Trophoblast cell (in vitro differentiated cells and primary cell): ENCODE measurements at regions not wholly inside any gene's neighbourhood (a gene's known extent, or its start where the extent isn't known, plus 50 kb on each side); places are given as distances from the start of the nearest gene placed in this dataset.

ENCODE experiments used
- DNase-seq, 2 donors: peaks; one replicate each; pipeline ENCODE4 v3.0.0-alpha.2; 2016
- H2AFZ ChIP-seq: 2 replicates; pipeline ENCODE4 v1.6.1; 2013; ENCODE audit warnings: low read length, moderate library complexity, mild to moderate bottlenecking; ENCODE audit not compliant: insufficient read depth, poor library complexity
- H2AK5ac ChIP-seq: 2 replicates; pipeline ENCODE4 v1.6.1; 2013; ENCODE audit warnings: mild to moderate bottlenecking, low read length
- H2BK120ac ChIP-seq: 2 replicates; pipeline ENCODE4 v1.6.1; 2013; ENCODE audit warnings: low read length, mild to moderate bottlenecking, moderate library complexity; ENCODE audit not compliant: insufficient read depth, poor library complexity
- H2BK12ac ChIP-seq: 2 replicates; pipeline ENCODE4 v1.6.1; 2013; ENCODE audit warnings: mild to moderate bottlenecking, low read length, moderate library complexity
- H2BK5ac ChIP-seq: 2 replicates; pipeline ENCODE4 v1.6.1; 2013; ENCODE audit warnings: low read length, low read depth, moderate library complexity, mild to moderate bottlenecking; ENCODE audit not compliant: poor library complexity
- H3K14ac ChIP-seq: 2 replicates; pipeline ENCODE4 v1.6.1; 2013; ENCODE audit warnings: mild to moderate bottlenecking, low read length
- H3K18ac ChIP-seq: 2 replicates; pipeline ENCODE4 v1.6.1; 2013; ENCODE audit warnings: mild to moderate bottlenecking, low read length
- H3K23ac ChIP-seq: 2 replicates; pipeline ENCODE4 v1.6.1; 2013; ENCODE audit warnings: low read length
- H3K27ac ChIP-seq: 2 replicates; pipeline ENCODE4 v1.5.1; 2013; ENCODE audit warnings: low read depth, mild to moderate bottlenecking, inconsistent platforms, low read length, moderate library complexity
- H3K27me3 ChIP-seq: 2 replicates; pipeline ENCODE4 v1.6.1; 2013; ENCODE audit warnings: inconsistent platforms, mild to moderate bottlenecking, low read length, moderate library complexity; ENCODE audit not compliant: insufficient read depth
- H3K36me3 ChIP-seq, 2 experiments: 1 replicate in 1 of 2; 2 replicates in 1 of 2; pipeline ENCODE4 v1.6.1; 2013; ENCODE audit warnings: low read length in 2 of 2, mild to moderate bottlenecking in 2 of 2, moderate library complexity in 1 of 2; ENCODE audit not compliant: insufficient read depth in 2 of 2, control insufficient read depth in 1 of 2
- H3K4ac ChIP-seq: 2 replicates; pipeline ENCODE4 v1.6.1; 2013; ENCODE audit warnings: low read depth, mild to moderate bottlenecking, low read length, moderate library complexity
- H3K4me1 ChIP-seq, 2 experiments: 1 replicate in 1 of 2; 2 replicates in 1 of 2; pipeline ENCODE4 v1.6.1; 2013; ENCODE audit warnings: low read length in 2 of 2, mild to moderate bottlenecking in 2 of 2, moderate library complexity in 1 of 2; ENCODE audit not compliant: insufficient read depth in 2 of 2, control insufficient read depth in 1 of 2
- H3K4me2 ChIP-seq: 2 replicates; pipeline ENCODE4 v1.6.1; 2013; ENCODE audit warnings: inconsistent platforms, mild to moderate bottlenecking, low read length, moderate library complexity
- H3K4me3 ChIP-seq: 2 replicates; pipeline ENCODE4 v1.5.1; 2013; ENCODE audit warnings: mild to moderate bottlenecking, low read depth, low read length, inconsistent platforms
- H3K79me1 ChIP-seq: one replicate; pipeline ENCODE4 v1.6.1; 2013; ENCODE audit warnings: low read length
- H3K79me2 ChIP-seq: 2 replicates; pipeline ENCODE4 v1.6.1; 2013; ENCODE audit warnings: low read length, mild to moderate bottlenecking; ENCODE audit not compliant: control insufficient read depth, insufficient read depth, poor library complexity
- H3K9ac ChIP-seq: 2 replicates; pipeline ENCODE4 v1.6.1; 2013; ENCODE audit warnings: mild to moderate bottlenecking, low read length
- H3K9me3 ChIP-seq: 2 replicates; pipeline ENCODE4 v1.6.1; 2013; ENCODE audit warnings: low read depth, mild to moderate bottlenecking, control low read depth, inconsistent platforms, low read length; ENCODE audit not compliant: insufficient read depth
- H4K12ac ChIP-seq: 2 replicates; pipeline ENCODE4 v1.6.1; 2013; ENCODE audit warnings: low read depth, mild to moderate bottlenecking, low read length, moderate library complexity
- H4K8ac ChIP-seq: 2 replicates; pipeline ENCODE4 v1.6.1; 2013; ENCODE audit warnings: low read depth, mild to moderate bottlenecking, low read length, moderate library complexity
- H4K91ac ChIP-seq: one replicate; pipeline ENCODE4 v1.6.1; 2013; ENCODE audit warnings: low read depth, mild to moderate bottlenecking, low read length, moderate library complexity
- WGBS: extraction: QIAGEN DNeasy Blood & Tissue Kit; methylation state at CpG from one replicate; pipeline ENCODE4 v1.1.7; 2013; ENCODE audit warnings: missing lambda C conversion rate; ENCODE audit not compliant: insufficient read length, insufficient coverage; ENCODE audit errors: extremely low coverage; 5-methylcytosine and 5-hydroxymethylcytosine counted together

- no peak overlapping the region for H2BK120ac ChIP-seq
- H3K9me3 ChIP-seq, result no peaks in the 10 kb centered on the region
- H2BK5ac ChIP-seq, result no peak overlapping the region
- H3K23ac ChIP-seq, result no peak overlapping the region
- no peak overlapping the region for H2BK12ac ChIP-seq
- no CpG with 5 or more reads among the region's 3 CpGs for WGBS
- H3K27ac ChIP-seq, result no peak overlapping the region
- H3K9ac ChIP-seq, result no peak overlapping the region
- H4K8ac ChIP-seq, result no peak overlapping the region
- H2AK5ac ChIP-seq, result no peak overlapping the region
- no peaks in the 10 kb centered on the region for H3K4me1 ChIP-seq
- H3K4me3 ChIP-seq, result no peak overlapping the region
- no peaks in the 10 kb centered on the region for H3K79me2 ChIP-seq
- H3K79me1 ChIP-seq, result no peaks in the 10 kb centered on the region
- no peaks in the 10 kb centered on the region for H3K27me3 ChIP-seq
- no peak overlapping the region for H3K4ac ChIP-seq
- H3K18ac ChIP-seq, result no peak overlapping the region
- DNase-seq, result no peak
- no peaks in the 10 kb centered on the region for H3K36me3 ChIP-seq
- H2AFZ ChIP-seq, result no peak overlapping the region
- H4K91ac ChIP-seq, result no peak overlapping the region
- no peak overlapping the region for H3K4me2 ChIP-seq
- H3K14ac ChIP-seq, result no peak overlapping the region
- no peak overlapping the region for H4K12ac ChIP-seq
Observed at GRCh38 chrX:35728481-35728880, 69.7 kb upstream of the MAGEB16 start.

- Histone ChIP-seq H3K27me3 (no peaks in the 10 kb centered on the region), H3K4me3 (no peak overlapping the region), H3K36me3 (no peaks in the 10 kb centered on the region), H3K9ac (no peak overlapping the region), H3K79me2 (no peaks in the 10 kb centered on the region), H3K18ac (no peak overlapping the region), H2AFZ (no peak overlapping the region), H3K9me3 (no peaks in the 10 kb centered on the region), H3K4me1 (peaks cover 4 to 6% of the 10 kb centered on the region in 2 experiments), H2AK5ac (no peak overlapping the region), H4K91ac (peak overlapping the region; percentile 67), H3K27ac (no peak overlapping the region), H3K4me2 (no peak overlapping the region), H2BK5ac (no peak overlapping the region), H3K23ac (no peak overlapping the region), H2BK12ac (peak overlapping the region; percentile 44), H3K4ac (no peak overlapping the region), H4K8ac (no peak overlapping the region), H3K79me1 (no peaks in the 10 kb centered on the region), H3K14ac (peak overlapping the region; percentile 15), H2BK120ac (peak overlapping the region; percentile 33), H4K12ac (no peak overlapping the region)
- no peak for DNase-seq
- WGBS, result no CpG with 5 or more reads among the region's 7 CpGs
Observed at GRCh38 chrX:35733879-35734278, 64.3 kb upstream of the MAGEB16 start.

GRCh38 chrX:35741142-35741541 is 57.0 kb upstream of the MAGEB16 start:
- no peak overlapping the region for H4K8ac ChIP-seq
- H3K79me2 ChIP-seq, result no peaks in the 10 kb centered on the region
- H3K27ac ChIP-seq, result no peak overlapping the region
- H3K4me2 ChIP-seq, result no peak overlapping the region
- H3K23ac ChIP-seq, result no peak overlapping the region
- H3K4ac ChIP-seq, result no peak overlapping the region
- no peak overlapping the region for H2AK5ac ChIP-seq
- no CpG with 5 or more reads among the region's 1 CpG for WGBS
- H2BK12ac ChIP-seq, result no peak overlapping the region
- no peak overlapping the region for H3K9ac ChIP-seq
- DNase-seq, result no peak
- H3K27me3 ChIP-seq, result no peaks in the 10 kb centered on the region
- H2AFZ ChIP-seq, result no peak overlapping the region
- no peak overlapping the region for H2BK5ac ChIP-seq
- H3K79me1 ChIP-seq, result no peaks in the 10 kb centered on the region
- H3K36me3 ChIP-seq, result no peaks in the 10 kb centered on the region
- H3K18ac ChIP-seq, result no peak overlapping the region
- H3K9me3 ChIP-seq, result no peaks in the 10 kb centered on the region
- no peak overlapping the region for H3K14ac ChIP-seq
- no peak overlapping the region for H4K91ac ChIP-seq
- H4K12ac ChIP-seq, result no peak overlapping the region
- H3K4me1 ChIP-seq, result no peaks in the 10 kb centered on the region
- H3K4me3 ChIP-seq, result no peak overlapping the region
- no peak overlapping the region for H2BK120ac ChIP-seq

- Histone ChIP-seq H3K79me1 (no peaks in the 10 kb centered on the region), H4K12ac (no peak overlapping the region), H2BK5ac (no peak overlapping the region), H3K4me2 (no peak overlapping the region), H2BK120ac (no peak overlapping the region), H4K91ac (no peak overlapping the region), H2AK5ac (no peak overlapping the region), H4K8ac (no peak overlapping the region), H3K18ac (no peak overlapping the region), H2AFZ (no peak overlapping the region), H2BK12ac (no peak overlapping the region), H3K36me3 (no peaks in the 10 kb centered on the region), H3K23ac (no peak overlapping the region), H3K4ac (no peak overlapping the region), H3K27ac (no peak overlapping the region), H3K4me3 (no peak overlapping the region), H3K27me3 (no peaks in the 10 kb centered on the region), H3K9ac (no peak overlapping the region), H3K14ac (no peak overlapping the region), H3K79me2 (no peaks in the 10 kb centered on the region), H3K4me1 (no peaks in the 10 kb centered on the region), H3K9me3 (no peaks in the 10 kb centered on the region)
- DNase-seq, result no peak
- WGBS, result no CpG with 5 or more reads among the region's 2 CpGs
Observed at GRCh38 chrX:35743331-35743730, 54.8 kb upstream of the MAGEB16 start.
